DMS53 treated with DMSO at 0.1 percent for 48 hours (cell line): ENCODE measurements at regions not wholly inside any gene's neighbourhood (a gene's known extent, or its start where the extent isn't known, plus 50 kb on each side); places are given as distances from the start of the nearest gene placed in this dataset.

Experiments used
- DNase-seq: peaks from one replicate; lab custom pipeline; 2025; ENCODE audit not compliant: unreplicated experiment; lab: John Stamatoyannopoulos, UW

- no peak for DNase-seq
Measured at GRCh38 chr2:168338803-168339437, 91.5 kb upstream of the STK39 start.

GRCh38 chr2:168340931-168341330 lies 93.5 kb upstream of the STK39 start:
- no peak for DNase-seq

- no peak for DNase-seq
Measured at GRCh38 chr2:168343586-168343985, 96.2 kb upstream of the STK39 start.

- no peak for DNase-seq
Measured at GRCh38 chr2:168344706-168345105, 97.3 kb upstream of the STK39 start.

- DNase-seq: no peak
Measured at GRCh38 chr2:168345601-168346000, 98.2 kb upstream of the STK39 start.

GRCh38 chr2:168346725-168347477 lies 99.5 kb upstream of the STK39 start:
- peak; percentile 86 for DNase-seq

GRCh38 chr2:168348076-168348475 lies 100.7 kb upstream of the STK39 start:
- DNase-seq: peak; percentile 43

GRCh38 chr2:168350380-168350779 lies 103.0 kb upstream of the STK39 start:
- DNase-seq: peak; percentile 16

- DNase-seq: no peak
Measured at GRCh38 chr2:168353251-168353650, 102.8 kb upstream of the CERS6 start.

- DNase-seq: no peak
Measured at GRCh38 chr2:168354499-168354898, 101.6 kb upstream of the CERS6 start.

GRCh38 chr2:168355121-168355520 lies 101.0 kb upstream of the CERS6 start:
- no peak for DNase-seq

- no peak for DNase-seq
Measured at GRCh38 chr2:168355779-168356476, 100.1 kb upstream of the CERS6 start.

GRCh38 chr2:168356477-168356835 lies 99.6 kb upstream of the CERS6 start:
- DNase-seq: no peak

- no peak for DNase-seq
Measured at GRCh38 chr2:168357797-168358472, 98.1 kb upstream of the CERS6 start.

GRCh38 chr2:168359082-168359481 lies 97.0 kb upstream of the CERS6 start:
- no peak for DNase-seq

- DNase-seq: no peak
Measured at GRCh38 chr2:168363347-168364092, 92.6 kb upstream of the CERS6 start.

GRCh38 chr2:168365094-168365621 lies 90.9 kb upstream of the CERS6 start:
- DNase-seq: no peak

GRCh38 chr2:168369031-168369430 lies 87.0 kb upstream of the CERS6 start:
- DNase-seq: no peak

GRCh38 chr2:168371273-168372019 lies 84.6 kb upstream of the CERS6 start:
- DNase-seq: no peak

- DNase-seq: no peak
Measured at GRCh38 chr2:168373468-168373867, 82.6 kb upstream of the CERS6 start.
